SK-N-SH treated with all-trans-retinoic acid at 6 μM for 48 hours (cell line): ENCODE measurements at regions not wholly inside any gene's neighbourhood (a gene's known extent, or its start where the extent isn't known, plus 50 kb on each side); places are given as distances from the start of the nearest gene placed in this dataset.

Experiments
- ATAC-seq: fragments of 200-7000 bp; cut with Tn5 transposase; 3 replicates; pipeline ENCODE4 v1.9.1; 2020; ENCODE audit warnings: mild to moderate bottlenecking, moderate library complexity
- ARNTL ChIP-seq: fragments of 450-650 bp; formaldehyde crosslinking; IDR thresholded peaks from 2 replicates; pipeline ENCODE4 v1.5.0; 2020; ENCODE audit warnings: low read depth, mild to moderate bottlenecking, moderate library complexity, borderline replicate concordance
- BACH2 ChIP-seq: fragments of 250-450 bp; sonication (Bioruptor Pico); IDR thresholded peaks from 2 replicates; pipeline ENCODE4 v1.9.0; 2021; ENCODE audit warnings: mild to moderate bottlenecking, borderline replicate concordance
- CSDC2 ChIP-seq: fragments of 250-450 bp; sonication (Bioruptor Pico); IDR thresholded peaks from 2 replicates; pipeline ENCODE4 v1.5.0; 2020; ENCODE audit warnings: mild to moderate bottlenecking, moderate library complexity
- ESRRG ChIP-seq: fragments of 250-450 bp; sonication (Bioruptor Pico); IDR thresholded peaks from 2 replicates; pipeline ENCODE4 v1.6.1; 2021; ENCODE audit warnings: mild to moderate bottlenecking
- GLIS3 ChIP-seq: fragments of 250-450 bp; sonication (Bioruptor Pico); IDR thresholded peaks from 2 replicates; pipeline ENCODE4 v1.5.0; 2020; ENCODE audit warnings: mild to moderate bottlenecking, moderate library complexity
- ISL1 ChIP-seq: fragments of 250-450 bp; sonication (Bioruptor Pico); IDR thresholded peaks from 2 replicates; pipeline ENCODE4 v2.1.2; 2022; ENCODE audit warnings: mild to moderate bottlenecking, moderate library complexity
- PPARA ChIP-seq: fragments of 250-450 bp; sonication (Bioruptor Pico); IDR thresholded peaks from 2 replicates; pipeline ENCODE4 v1.5.0; 2020; ENCODE audit warnings: mild to moderate bottlenecking, borderline replicate concordance
- RARB ChIP-seq: fragments of 250-450 bp; sonication (Bioruptor Pico); IDR thresholded peaks from 2 replicates; pipeline ENCODE4 v1.8.0; 2021; ENCODE audit warnings: mild to moderate bottlenecking, moderate library complexity
- SNAI2 ChIP-seq: fragments of 250-450 bp; sonication (Bioruptor Pico); IDR thresholded peaks from 2 replicates; pipeline ENCODE4 v1.5.0; 2020; ENCODE audit warnings: mild to moderate bottlenecking, moderate library complexity
- TCF4 ChIP-seq: fragments of 250-450 bp; sonication (Bioruptor Pico); IDR thresholded peaks from 2 replicates; pipeline ENCODE4 v1.8.0; 2021; ENCODE audit warnings: mild to moderate bottlenecking, moderate library complexity, borderline replicate concordance
- TOX ChIP-seq: fragments of 250-450 bp; sonication (Bioruptor Pico); IDR thresholded peaks from 2 replicates; pipeline ENCODE4 v1.8.0; 2021; ENCODE audit warnings: mild to moderate bottlenecking, moderate library complexity, borderline replicate concordance
- ZC3H10 ChIP-seq: fragments of 250-450 bp; sonication (Bioruptor Pico); IDR thresholded peaks from 2 replicates; pipeline ENCODE4 v1.5.1; 2021; ENCODE audit warnings: mild to moderate bottlenecking, moderate library complexity
- ZFP3 ChIP-seq: fragments of 250-450 bp; sonication (Bioruptor Pico); IDR thresholded peaks from 2 replicates; pipeline ENCODE4 v1.5.0; 2020; ENCODE audit warnings: mild to moderate bottlenecking, moderate library complexity
- ZFP30 ChIP-seq: fragments of 450-650 bp; formaldehyde crosslinking; IDR thresholded peaks from 2 replicates; pipeline ENCODE4 v1.5.0; 2022; ENCODE audit warnings: mild to moderate bottlenecking, moderate library complexity
- ZNF565 ChIP-seq: fragments of 450-650 bp; formaldehyde crosslinking; conservative IDR thresholded peaks from 2 replicates; pipeline ENCODE4 v1.5.0; 2020; ENCODE audit warnings: low read depth, mild to moderate bottlenecking, moderate library complexity
- ZNF70 ChIP-seq: fragments of 450-650 bp; formaldehyde crosslinking; IDR thresholded peaks from 2 replicates; pipeline ENCODE4 v1.5.0; 2020; ENCODE audit warnings: mild to moderate bottlenecking, moderate library complexity
- ZNF8 ChIP-seq: fragments of 450-650 bp; formaldehyde crosslinking; IDR thresholded peaks from 2 replicates; pipeline ENCODE4 v1.5.0; 2020; ENCODE audit warnings: mild to moderate bottlenecking, moderate library complexity
- TF ChIP-seq, protein P1 (sequence below): fragments of 250-450 bp; sonication (Bioruptor Pico); IDR thresholded peaks from 2 replicates; pipeline ENCODE4 v1.8.0; 2021; ENCODE audit warnings: low read depth, mild to moderate bottlenecking, moderate library complexity, borderline replicate concordance
- TF ChIP-seq, protein P2 (sequence below): fragments of 250-450 bp; sonication (Bioruptor Pico); IDR thresholded peaks from 2 replicates; pipeline ENCODE4 v1.5.1; 2020; ENCODE audit warnings: low read depth, mild to moderate bottlenecking, moderate library complexity
- TF ChIP-seq, protein P3 (sequence below): fragments of 250-450 bp; sonication (Bioruptor Pico); IDR thresholded peaks from 2 replicates; pipeline ENCODE4 v1.8.0; 2020; ENCODE audit warnings: mild to moderate bottlenecking, moderate library complexity, borderline replicate concordance
- TF ChIP-seq, protein P4 (sequence below): fragments of 250-450 bp; sonication (Bioruptor Pico); IDR thresholded peaks from 2 replicates; pipeline ENCODE4 v1.5.0; 2020; ENCODE audit warnings: mild to moderate bottlenecking, moderate library complexity
- TF ChIP-seq, protein P5 (sequence below): fragments of 250-450 bp; sonication (Bioruptor Pico); IDR thresholded peaks from 2 replicates; pipeline ENCODE4 v1.5.1; 2021; ENCODE audit warnings: mild to moderate bottlenecking, moderate library complexity

DNA sequence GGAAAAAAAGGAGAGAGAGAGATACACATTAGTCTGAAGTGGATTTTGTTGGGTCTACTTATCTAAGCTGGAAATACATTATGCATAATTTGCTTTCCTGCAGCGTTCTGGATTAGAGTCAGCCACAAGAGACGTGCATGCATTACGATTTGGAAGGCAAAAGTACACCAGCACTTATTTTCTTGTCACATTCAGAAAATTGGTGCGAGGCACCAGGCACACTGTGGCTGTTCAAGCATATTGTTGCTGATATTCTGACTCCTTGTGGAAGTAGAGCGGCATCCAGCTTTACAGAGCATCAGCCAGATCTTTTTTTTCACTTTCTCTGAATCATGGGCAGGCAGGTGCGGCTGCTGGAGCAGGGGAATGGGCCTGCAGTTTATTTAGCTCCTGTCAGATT is 905.6 kb upstream of the SPRY2 start:
- TF ChIP-seq ZC3H10 (CRISPR knock-in tag) (no peak), ZNF70 (no peak), BACH2 (no peak), SNAI2 (no peak), ZNF565 (no peak), CSDC2 (CRISPR knock-in tag) (no peak), RARB (CRISPR knock-in tag) (no peak), PPARA (no peak), TCF4 (CRISPR knock-in tag) (no peak), GLIS3 (CRISPR knock-in tag) (no peak)
- TF ChIP-seq, protein P1, sequence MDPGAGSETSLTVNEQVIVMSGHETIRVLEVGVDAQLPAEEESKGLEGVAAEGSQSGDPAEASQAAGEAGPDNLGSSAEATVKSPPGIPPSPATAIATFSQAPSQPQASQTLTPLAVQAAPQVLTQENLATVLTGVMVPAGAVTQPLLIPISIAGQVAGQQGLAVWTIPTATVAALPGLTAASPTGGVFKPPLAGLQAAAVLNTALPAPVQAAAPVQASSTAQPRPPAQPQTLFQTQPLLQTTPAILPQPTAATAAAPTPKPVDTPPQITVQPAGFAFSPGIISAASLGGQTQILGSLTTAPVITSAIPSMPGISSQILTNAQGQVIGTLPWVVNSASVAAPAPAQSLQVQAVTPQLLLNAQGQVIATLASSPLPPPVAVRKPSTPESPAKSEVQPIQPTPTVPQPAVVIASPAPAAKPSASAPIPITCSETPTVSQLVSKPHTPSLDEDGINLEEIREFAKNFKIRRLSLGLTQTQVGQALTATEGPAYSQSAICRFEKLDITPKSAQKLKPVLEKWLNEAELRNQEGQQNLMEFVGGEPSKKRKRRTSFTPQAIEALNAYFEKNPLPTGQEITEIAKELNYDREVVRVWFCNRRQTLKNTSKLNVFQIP (CRISPR knock-in tag), result no peak
- TF ChIP-seq, protein P2, sequence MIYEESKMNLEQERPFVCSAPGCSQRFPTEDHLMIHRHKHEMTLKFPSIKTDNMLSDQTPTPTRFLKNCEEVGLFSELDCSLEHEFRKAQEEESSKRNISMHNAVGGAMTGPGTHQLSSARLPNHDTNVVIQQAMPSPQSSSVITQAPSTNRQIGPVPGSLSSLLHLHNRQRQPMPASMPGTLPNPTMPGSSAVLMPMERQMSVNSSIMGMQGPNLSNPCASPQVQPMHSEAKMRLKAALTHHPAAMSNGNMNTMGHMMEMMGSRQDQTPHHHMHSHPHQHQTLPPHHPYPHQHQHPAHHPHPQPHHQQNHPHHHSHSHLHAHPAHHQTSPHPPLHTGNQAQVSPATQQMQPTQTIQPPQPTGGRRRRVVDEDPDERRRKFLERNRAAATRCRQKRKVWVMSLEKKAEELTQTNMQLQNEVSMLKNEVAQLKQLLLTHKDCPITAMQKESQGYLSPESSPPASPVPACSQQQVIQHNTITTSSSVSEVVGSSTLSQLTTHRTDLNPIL, result no peak
- TF ChIP-seq, protein P3, sequence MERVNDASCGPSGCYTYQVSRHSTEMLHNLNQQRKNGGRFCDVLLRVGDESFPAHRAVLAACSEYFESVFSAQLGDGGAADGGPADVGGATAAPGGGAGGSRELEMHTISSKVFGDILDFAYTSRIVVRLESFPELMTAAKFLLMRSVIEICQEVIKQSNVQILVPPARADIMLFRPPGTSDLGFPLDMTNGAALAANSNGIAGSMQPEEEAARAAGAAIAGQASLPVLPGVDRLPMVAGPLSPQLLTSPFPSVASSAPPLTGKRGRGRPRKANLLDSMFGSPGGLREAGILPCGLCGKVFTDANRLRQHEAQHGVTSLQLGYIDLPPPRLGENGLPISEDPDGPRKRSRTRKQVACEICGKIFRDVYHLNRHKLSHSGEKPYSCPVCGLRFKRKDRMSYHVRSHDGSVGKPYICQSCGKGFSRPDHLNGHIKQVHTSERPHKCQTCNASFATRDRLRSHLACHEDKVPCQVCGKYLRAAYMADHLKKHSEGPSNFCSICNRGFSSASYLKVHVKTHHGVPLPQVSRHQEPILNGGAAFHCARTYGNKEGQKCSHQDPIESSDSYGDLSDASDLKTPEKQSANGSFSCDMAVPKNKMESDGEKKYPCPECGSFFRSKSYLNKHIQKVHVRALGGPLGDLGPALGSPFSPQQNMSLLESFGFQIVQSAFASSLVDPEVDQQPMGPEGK (CRISPR knock-in tag), result no peak
- TF ChIP-seq, protein P4, sequence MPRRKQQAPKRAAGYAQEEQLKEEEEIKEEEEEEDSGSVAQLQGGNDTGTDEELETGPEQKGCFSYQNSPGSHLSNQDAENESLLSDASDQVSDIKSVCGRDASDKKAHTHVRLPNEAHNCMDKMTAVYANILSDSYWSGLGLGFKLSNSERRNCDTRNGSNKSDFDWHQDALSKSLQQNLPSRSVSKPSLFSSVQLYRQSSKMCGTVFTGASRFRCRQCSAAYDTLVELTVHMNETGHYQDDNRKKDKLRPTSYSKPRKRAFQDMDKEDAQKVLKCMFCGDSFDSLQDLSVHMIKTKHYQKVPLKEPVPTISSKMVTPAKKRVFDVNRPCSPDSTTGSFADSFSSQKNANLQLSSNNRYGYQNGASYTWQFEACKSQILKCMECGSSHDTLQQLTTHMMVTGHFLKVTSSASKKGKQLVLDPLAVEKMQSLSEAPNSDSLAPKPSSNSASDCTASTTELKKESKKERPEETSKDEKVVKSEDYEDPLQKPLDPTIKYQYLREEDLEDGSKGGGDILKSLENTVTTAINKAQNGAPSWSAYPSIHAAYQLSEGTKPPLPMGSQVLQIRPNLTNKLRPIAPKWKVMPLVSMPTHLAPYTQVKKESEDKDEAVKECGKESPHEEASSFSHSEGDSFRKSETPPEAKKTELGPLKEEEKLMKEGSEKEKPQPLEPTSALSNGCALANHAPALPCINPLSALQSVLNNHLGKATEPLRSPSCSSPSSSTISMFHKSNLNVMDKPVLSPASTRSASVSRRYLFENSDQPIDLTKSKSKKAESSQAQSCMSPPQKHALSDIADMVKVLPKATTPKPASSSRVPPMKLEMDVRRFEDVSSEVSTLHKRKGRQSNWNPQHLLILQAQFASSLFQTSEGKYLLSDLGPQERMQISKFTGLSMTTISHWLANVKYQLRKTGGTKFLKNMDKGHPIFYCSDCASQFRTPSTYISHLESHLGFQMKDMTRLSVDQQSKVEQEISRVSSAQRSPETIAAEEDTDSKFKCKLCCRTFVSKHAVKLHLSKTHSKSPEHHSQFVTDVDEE (CRISPR knock-in tag), result no peak
- TF ChIP-seq, protein P5, sequence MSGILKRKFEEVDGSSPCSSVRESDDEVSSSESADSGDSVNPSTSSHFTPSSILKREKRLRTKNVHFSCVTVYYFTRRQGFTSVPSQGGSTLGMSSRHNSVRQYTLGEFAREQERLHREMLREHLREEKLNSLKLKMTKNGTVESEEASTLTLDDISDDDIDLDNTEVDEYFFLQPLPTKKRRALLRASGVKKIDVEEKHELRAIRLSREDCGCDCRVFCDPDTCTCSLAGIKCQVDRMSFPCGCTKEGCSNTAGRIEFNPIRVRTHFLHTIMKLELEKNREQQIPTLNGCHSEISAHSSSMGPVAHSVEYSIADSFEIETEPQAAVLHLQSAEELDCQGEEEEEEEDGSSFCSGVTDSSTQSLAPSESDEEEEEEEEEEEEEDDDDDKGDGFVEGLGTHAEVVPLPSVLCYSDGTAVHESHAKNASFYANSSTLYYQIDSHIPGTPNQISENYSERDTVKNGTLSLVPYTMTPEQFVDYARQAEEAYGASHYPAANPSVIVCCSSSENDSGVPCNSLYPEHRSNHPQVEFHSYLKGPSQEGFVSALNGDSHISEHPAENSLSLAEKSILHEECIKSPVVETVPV (CRISPR knock-in tag), result no peak
- ATAC-seq, result no peak

DNA sequence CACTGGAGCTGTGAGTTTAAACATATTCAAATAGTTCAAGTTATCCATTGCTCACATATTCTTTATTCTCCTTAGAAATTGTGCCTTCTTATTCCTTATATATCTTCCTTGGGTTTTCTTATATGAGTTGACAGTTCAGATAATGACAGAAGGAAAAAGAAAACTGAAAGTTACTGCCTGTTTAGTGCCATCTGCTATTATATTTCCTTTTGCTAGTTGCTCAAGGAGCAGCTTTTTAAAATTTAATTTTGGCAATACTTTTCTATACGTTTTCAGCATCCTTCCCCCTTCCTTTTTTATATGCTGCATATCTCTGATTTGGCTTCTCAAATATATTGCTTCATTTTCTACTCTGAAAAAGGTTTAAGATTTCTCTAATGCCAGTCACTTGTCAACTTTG is 903.1 kb upstream of the SPRY2 start:
- ATAC-seq, result no peak
- no peak for TF ChIP-seq ZFP3 (CRISPR knock-in tag)
- TF ChIP-seq CSDC2 (CRISPR knock-in tag), result no peak
- TF ChIP-seq ZC3H10 (CRISPR knock-in tag), result no peak
- TF ChIP-seq, protein P5 (CRISPR knock-in tag), result no peak
- TF ChIP-seq ISL1 (CRISPR knock-in tag), result no peak
- TF ChIP-seq, protein P3 (CRISPR knock-in tag), result no peak
- no peak for TF ChIP-seq ZNF8 (CRISPR knock-in tag)
- no peak for TF ChIP-seq TOX (CRISPR knock-in tag)
- TF ChIP-seq ARNTL (CRISPR knock-in tag), result no peak
- TF ChIP-seq, protein P4 (CRISPR knock-in tag), result no peak
- no peak for TF ChIP-seq ZNF565
- TF ChIP-seq SNAI2, result no peak
- no peak for TF ChIP-seq RARB (CRISPR knock-in tag)
- no peak for TF ChIP-seq TCF4 (CRISPR knock-in tag)
- TF ChIP-seq, protein P2, result no peak
- TF ChIP-seq ESRRG, result no peak
- no peak for TF ChIP-seq ZFP30
- no peak for TF ChIP-seq BACH2
- no peak for TF ChIP-seq ZNF70
